HPDE6-E6E7 (cell line): ENCODE measurements at regions not wholly inside any gene's neighbourhood (a gene's known extent, or its start where the extent isn't known, plus 50 kb on each side); places are given as distances from the start of the nearest gene placed in this dataset.

Experiments used
- DNase-seq: peaks from one replicate; pipeline ENCODE4 v3.0.0; 2011; ENCODE audit warnings: missing footprints; ENCODE audit errors: extremely low spot score

DNA sequence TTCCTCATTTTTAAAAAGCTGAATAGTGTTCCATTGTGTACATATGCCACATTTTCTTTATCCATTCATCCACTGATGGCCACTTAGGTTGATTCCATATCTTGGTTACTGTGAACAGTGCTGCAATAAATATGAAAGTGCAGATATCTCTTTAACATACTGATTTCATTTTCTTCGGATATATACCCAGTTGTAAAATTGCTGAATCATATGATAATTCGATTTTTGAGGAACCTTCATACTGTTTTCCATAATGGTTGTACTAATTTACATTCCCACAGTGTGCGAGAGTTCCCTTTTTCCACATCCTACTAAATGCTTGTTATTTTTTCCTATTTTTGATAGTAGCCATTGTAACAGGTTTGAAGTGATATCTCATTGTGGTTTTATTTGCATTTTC, 263.2 kb downstream of the STK31 start:
- DNase-seq, result no peak

DNA sequence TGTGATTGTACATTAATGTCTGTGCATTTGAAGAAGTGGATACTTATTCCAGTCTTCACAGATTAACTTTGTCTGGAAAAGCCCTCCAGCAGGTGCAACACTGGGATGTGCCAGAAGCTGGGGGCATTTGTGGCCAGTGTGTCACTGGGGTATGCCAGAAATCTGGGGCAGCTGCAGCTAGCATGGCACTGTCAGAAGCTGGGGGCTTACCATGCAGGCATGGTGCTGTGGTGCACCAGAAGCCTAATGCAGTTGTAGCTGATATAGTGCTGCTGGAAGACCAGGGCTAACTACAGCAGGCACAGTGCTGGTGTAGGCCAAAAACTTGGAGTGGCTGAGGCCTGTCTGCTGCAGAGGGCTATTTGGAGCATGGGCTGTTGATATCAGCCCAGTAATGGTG, 270.1 kb downstream of the STK31 start:
- no peak for DNase-seq

DNA sequence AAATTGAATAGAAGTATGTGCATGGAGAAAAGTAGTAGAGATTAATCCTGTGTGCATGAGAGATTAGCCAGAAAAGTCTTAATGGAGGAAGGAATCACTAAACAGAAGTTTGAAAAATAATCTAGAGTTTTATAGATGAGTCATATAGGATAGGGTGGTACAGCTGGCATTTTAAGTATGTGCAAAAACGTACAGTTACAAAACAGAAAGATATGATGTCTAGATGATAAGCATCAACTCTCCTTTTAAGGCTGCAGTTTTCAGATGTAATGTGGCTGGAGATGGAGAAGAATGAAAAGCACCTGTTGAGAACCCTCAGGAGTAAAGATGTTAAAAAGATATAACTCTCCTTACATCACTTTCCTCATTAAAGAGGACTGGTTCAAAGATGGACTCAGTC, 271.3 kb downstream of the STK31 start:
- no peak for DNase-seq

DNA sequence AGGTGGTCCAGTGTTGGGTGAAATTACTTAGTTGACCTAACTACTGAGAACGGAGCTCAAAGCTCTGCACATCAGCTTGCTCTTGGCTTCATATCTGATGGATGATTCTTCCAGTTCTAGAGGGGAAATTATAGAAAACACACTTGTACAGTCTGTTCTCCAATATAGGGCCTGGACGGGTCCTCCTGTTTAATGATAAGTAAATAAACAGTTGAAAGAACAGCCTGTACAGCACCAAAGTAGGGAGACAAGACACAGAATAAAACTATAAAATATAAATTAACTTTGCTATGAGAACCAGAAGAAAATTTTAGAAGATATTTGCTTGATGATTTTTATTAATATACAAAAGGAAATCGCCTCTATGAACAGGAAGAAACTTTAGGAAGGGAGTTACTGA, 271.7 kb downstream of the STK31 start:
- no peak for DNase-seq

DNA sequence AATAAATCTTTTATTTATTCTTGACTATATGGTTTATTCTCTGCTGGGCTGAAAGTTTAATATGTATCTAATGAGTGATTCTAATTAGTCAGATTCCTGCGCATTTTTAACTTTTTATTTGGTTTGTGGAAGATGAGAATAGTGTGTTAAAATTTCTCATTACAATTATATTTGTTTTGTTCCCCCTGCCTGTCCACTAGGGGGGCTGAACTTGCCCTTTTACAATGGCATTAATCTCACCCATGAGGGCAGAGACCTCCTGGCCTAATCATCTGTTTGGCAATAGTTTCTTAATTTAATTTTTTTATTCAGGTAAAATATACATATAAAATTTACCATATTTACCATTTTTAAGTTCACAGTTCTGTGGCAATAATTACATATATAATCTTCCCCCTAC, 278.5 kb upstream of the NPY start:
- DNase-seq, result no peak

DNA sequence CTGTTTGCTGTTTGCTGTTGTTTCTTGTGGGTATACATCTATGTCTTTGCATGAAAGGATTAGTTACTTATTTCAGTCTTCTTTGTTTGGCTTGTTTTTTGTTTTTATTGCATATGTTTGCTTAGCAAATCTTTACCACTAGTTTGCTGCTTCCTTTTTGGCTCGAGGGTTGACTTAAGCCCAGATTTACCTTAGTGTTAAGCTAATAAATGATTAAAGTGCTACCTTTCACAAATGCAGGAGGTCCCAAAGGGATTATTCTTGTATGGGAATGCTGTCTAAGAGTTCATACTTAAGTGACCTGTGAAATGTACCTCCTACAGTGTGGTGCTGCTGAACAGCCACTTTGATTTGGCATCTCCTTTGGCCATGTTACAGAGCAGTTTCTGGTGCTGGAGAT, 273.5 kb upstream of the NPY start:
- no peak for DNase-seq

DNA sequence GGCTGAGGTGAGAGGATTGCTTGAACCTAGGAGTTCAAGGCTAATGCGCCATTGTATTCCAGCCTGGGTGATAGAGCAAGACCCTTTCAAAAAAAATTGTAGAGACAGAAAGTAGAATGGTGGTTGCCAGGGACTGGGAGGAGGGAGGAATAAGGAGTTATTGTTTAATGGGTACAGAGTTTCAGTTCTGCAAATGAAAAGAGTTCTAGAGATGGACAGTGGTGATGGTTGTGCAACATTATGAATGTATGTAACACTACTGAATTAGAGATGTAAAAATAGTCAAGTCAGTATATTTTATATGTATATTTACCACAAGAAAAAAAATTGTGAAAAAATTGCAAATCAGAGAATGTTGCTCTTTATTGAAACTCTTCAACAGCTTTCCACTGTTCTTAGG, 266.5 kb upstream of the NPY start:
- no peak for DNase-seq

DNA sequence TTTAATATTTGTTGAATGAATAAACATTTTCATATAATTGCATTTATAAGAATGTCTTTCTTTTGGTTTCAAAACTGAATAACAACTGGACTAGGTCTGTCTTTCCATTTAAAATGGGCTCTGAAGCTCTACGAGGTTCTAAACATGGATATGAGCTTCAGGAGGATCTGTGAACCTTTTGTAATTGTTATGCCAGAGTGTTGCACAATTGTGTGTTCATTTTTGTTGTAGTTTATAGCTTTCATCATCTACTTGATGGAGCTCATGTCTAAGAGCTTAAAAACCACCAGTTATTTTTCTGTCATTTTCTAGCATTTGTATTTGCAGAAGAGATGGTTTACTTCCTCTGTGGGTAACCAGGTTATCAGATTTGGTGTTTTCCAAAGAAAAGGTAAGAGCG, 265.7 kb upstream of the NPY start:
- no peak for DNase-seq

DNA sequence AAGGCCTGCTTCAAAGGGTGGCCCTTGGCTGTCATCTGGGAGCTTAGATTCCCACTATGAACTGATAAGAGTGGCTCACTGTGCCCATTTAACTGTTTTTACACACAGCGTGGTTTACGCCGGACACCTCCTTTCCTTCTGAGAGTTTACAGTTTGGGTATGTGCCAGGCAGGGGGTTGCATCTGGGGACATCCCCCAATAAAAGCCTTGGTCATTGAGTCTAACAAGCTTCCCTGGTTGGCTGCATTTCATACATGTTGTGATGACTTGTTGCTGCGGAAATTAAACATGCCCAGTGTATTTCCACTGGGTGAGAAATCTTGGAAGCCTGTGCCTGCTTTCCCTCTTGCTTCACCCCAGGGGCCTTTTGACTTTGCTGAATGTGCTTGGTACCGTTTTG, 264.1 kb upstream of the NPY start:
- no peak for DNase-seq

DNA sequence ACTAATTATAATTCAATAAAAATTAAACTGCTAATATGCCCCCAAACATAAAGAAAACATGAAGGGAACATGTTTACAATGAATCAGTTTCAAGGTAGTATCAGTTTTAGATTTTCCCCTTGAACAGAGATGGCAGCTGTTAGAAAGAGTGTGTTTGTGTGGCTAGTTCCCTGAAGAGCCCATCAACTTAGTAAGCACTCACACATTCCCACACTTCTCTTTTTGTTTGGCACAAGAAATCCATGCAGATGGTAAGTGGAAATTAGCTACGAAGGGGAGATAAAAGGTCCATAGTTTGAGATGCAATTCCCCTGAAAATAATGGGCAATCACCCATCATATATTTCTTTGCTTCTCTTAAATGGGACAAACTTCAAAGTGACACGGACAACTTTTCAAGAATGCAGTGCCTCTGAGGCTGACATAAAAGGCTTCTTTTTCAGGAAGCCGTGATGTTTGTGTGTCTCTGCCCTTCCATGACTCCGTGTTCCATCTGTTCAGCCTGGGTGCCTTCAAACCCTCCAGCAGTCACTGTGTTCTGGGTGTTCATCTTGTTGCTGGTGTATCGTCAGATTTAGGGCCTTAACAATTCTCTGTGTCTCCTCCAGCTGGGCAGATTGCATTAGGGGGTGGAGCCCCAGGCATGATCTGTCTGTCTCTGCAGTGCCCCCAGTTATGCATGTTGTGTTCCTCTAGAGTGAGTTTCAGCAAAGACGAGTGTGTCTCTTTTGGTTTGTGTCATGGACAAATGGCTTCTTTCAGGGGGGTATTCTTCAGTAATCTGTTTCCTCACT, 259.5 kb upstream of the NPY start:
- DNase-seq, result no peak

DNA sequence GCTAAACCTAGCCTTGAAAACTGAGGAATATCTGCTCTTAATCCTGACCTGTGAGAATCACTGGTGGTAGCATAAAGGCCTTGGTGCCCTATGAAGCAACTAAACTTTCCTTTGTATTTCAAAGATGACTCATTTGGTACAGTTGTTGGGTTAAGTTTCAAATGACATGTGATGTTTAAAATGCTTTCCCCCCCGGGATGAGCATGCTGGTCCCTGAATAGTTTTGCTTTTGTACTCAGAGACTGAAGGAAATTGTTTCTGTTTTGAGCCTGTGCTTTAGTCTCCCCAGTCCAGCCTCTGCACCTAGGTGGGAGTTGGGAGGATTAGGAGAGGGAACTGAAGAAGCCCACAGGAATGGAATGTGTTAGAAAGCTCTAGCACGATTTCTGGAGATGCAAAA, 258.9 kb upstream of the NPY start:
- DNase-seq, result no peak

DNA sequence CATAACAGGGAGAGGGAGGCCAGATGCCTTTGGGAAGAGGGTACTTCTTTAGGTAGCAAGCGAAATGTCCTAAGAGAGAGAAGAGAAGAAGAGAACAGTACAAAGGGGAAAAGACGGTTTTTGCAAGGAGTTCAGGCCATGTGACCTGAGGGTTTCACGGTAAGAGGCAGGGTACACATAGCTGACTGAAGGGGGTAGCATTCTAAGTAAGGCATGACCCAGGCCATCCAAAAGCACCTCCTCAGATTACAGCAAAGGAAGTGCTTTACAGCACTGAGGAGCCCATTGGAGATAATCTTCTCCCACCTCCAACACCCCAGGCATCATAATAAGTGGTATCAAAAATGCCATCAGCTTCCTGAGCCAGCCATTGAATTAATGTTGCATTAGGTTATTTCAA, 258.2 kb upstream of the NPY start:
- DNase-seq, result no peak

DNA sequence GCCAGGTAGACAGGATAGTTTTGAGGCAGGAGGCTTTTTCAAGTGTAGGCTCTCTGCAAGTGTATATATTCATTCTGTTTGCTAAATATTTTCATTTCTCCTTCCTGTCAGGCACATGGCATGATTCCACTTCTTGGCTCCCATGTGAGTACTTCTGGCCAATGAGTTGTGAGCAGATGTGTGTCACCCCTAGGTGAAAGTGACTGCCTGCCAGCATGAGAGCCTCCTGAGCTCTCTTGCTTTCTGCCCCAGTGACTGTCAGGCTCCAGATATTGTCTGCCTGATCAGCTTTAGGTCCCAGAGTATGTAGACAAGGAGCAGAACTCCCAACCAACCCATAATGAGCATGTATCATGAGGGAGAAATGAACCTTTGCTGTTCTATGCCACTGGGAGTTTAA, 257.6 kb upstream of the NPY start:
- DNase-seq, result no peak

DNA sequence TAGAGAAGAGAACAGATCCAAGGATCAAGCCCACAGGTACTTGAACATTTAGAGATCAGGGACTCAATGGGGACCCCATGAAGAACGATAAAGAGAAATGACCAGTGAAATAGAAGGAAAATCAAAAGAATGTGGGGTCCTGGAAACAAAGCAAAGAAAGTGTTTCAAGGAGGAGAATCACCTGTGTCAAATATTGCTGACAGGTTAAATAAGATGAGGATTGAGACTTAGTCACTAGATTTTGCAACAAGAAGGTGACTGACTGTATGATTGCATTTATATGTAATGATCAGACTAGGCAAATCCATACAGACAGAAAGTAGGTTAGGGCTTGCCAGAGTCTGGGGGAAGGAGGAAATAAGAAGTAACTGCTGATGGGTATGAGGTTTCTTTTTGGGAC, 254.9 kb upstream of the NPY start:
- DNase-seq, result no peak

DNA sequence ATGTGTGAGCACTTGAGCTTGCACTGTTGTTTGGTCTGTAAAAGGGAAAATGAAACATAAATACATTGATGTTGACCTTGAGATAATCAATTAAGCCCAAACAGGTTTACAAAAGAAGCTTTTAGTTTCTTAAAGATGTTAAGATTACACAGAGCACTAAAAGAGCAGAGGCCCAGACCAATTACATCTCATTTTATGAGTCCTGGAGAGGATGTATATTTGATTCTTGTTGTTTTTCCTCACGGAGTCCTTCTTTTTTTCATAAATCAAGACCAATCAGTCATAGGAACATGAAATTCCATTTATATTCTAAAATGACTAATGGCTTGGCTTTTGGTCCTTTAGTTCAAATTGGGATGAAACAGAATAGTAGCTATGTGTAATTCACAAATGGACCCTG, 249.7 kb upstream of the NPY start:
- no peak for DNase-seq

DNA sequence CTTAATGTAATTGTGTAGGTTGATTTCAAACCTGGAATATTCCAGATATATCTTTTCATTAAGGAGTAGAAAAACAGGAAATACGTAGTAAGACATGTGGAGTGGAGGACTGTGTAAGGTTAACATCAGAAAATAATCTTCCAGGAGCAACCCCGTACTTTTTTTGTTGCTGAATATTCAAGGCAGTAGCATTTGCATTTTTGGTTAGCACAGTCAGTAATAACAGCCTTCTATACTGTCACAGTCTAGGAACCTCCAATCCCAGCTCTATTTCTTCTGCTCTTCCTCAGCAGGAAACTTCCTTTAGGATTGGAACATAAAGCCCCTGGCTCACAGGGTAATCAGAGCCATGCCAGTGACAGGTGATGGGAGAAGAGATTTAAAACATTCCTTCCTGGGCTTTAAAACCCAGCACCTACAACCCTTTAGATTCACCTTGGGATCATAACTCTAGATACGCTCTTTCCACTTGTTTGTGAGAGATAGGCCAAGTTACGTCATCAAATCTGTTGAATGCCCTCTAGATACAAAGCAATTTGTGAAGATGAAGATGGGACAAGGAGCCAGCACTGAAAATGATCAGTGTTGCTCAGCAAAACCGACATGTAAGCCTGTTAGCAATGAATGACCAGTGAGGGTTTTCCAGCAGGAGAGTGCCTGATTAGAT, 248.5 kb upstream of the NPY start:
- no peak for DNase-seq

DNA sequence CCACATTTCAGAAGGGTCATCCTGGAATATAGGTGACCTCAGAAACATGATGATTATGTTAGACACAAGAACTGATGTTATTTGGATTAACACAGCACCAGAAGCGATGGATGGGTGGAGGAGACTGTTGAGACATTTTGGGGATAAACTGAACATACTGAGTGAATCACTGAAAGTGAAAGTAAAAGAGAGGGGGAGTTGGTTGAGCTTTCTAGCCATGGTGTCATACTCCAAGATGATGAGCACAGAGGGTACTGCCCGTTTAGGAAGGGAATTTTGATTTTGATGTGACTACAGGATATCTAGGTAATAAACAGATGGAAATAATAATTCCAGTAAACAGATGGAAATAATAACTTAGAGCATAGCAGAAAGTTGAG, 248.0 kb upstream of the NPY start:
- no peak for DNase-seq

DNA sequence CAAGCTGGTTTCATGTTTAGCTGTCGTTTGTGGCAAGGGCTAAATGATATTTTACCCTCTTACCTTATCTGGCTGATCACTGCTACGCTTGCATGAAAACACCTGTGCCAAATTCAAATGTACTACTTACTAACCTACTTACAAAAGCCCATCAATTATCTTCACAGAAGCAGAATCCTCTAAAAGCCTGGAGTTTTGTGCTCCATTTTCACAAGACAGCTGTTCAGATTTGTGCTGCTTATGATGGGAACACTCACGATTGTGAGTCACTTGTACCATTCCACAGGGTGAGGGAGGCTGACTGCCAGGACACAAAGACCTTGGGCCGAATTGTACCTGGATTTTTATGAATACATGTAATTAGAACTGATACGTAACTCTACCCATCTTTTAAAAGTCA, 245.0 kb upstream of the NPY start:
- DNase-seq, result no peak

DNA sequence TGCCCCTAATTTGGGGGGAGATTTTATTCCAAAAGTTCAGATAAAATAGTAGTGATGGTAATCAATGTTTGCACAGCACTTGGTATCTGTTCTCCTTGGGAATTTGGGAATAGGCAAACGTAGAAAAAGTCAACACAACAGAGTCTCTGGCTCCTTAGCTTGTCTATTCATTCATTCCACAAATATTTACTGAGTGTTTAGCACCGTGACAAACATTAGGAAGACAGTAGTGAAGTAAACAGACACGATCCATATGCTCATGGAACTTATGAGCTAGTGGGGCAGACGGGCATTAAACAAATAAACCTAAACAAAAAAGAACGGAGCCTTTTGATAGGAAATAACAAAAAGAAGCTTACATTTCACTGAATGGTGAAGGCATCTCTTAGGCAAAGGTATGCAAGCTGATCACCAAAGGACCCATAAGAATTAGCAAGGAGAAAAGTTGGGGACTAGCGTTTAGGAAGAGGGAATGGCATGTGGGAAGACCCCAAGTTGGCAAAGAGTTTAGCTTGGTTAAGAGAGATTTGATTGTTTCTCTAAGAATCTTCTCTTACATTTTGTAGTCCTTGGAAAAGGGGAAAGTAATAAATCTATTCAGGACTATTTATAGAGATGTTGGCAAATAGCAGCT, 243.9 kb upstream of the NPY start:
- DNase-seq, result no peak

DNA sequence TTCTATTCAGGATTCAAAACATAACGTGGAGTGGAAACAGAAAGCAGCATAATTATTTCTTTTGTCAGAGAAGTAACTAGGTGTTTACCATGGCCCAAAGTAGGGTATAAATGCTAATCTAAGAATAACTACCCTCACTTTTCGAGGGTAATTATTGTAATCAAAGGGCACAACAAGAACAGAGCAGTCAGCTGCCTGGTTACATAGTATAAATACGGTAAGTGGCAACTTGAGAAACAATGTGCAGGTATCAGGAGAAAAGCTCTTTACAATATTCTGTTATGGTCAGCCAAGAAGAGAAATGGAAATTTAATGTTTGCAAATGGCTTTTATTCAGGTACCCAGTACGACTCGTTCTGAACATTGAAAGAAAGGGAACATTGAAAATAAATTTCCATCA, 242.0 kb upstream of the NPY start:
- DNase-seq, result no peak

DNA sequence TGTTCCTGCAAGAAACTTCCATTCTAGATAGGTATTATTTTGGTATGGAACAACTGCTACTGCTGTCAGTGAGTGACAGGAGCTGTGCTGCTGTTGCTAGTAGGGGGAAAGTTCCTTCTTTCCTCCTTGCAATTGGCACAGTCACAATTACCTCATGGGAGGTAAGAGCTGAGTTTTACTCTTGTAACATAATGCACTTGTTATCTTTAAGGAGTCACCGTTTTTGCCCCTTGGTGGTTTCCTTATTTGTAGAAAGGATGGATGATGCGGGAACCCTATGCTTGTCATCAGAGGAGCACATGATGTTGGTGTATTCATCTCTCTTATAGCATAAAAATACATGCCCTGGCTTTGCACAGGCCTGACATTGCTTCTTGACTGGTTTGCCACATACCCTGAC, 234.7 kb upstream of the NPY start:
- DNase-seq, result no peak

DNA sequence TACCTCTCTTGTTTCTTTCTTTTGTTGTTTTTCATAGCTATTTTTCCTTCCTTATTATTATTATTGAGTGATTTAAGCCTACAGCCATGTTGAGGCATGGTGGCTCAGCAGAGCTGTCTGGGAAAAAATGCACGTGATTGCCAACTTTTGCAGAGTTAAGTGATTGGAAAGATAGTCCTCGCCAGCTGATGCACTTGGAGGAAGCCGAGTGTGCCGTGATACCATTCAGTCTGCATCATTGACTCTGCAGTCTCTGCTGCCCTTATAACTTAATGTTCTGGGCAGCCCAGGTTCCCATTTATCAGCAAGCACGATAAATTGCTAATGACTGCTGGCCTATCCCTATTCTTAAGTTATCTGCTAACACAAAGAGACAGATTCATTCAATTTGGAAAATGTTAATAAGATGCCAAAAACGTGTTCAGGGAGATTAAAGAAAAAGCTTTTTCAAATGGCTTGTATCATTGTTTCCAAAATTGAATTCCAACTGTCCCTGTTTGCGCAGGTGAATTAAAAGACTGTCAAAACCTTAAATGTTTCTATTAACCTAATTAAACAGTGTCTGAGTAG, 232.9 kb upstream of the NPY start:
- DNase-seq, result no peak

DNA sequence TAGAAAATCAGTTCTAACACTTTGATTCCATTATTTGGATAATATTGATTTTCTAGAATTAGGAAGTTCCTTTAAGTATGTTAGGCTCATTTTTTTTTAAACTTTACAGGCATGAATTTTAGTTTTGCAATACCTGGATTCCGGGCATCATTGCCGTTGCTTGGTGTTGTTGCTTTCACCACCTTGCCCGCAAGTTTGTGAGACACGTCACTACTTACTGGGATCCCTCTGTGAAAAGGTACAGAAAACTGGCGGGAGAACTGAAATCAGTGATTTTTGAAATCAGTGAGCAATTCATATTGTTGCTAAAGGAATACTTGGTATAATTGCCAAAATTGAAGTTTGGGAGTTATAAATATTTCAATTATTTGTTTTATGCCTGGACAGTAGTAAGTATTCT, 232.3 kb upstream of the NPY start:
- DNase-seq, result no peak
